ENCODE measurements at regions not wholly inside any gene's neighbourhood (a gene's known extent, or its start where the extent isn't known, plus 50 kb on each side); places are given as distances from the start of the nearest gene placed in this dataset.

DNA sequence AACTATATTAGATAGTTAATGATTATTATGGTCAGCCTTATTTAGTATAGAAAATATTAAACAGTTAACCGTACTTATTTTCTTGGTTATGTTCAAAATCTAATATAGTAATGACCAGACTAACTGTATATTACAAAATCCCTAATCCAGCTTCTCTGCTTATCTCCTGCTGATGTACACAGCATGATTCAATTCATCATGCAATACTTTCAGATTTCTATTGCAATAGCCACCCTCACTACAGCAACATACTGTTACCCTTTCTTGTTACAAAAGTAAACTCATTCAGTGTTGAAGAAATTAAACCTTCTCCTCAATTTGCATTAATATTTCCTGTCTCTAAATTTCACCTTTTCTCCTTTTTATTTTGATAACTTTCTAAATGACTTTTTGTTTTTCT is 1375.0 kb upstream of the NUDT12 start:
- TF ChIP-seq POLR2AphosphoS5 (IDR thresholded peaks at IDR 0.05; ENCODE audit: borderline replicate concordance, low read depth, low read length) (no peak), EZH2 (IDR thresholded peaks at IDR 0.05) (no peak), FOXP2 (optimal IDR thresholded peaks at IDR 0.05; ENCODE audit: control extremely low read depth, extremely low read length, insufficient read depth) (no peak)

Measured in SK-N-MC (cell line).